ENCODE measurements at regions not wholly inside any gene's neighbourhood (a gene's known extent, or its start where the extent isn't known, plus 50 kb on each side); places are given as distances from the start of the nearest gene placed in this dataset.

- no peak for DNase-seq (ENCODE audit: low read depth)
- no peak overlapping the region for H3K4me3 ChIP-seq (ENCODE audit: low read depth, low read length)
- no peak for TF ChIP-seq CTCF (IDR thresholded peaks at IDR 0.05; ENCODE audit: insufficient read depth, low read length)
These were observed 56.9 kb upstream of the ALDH1A1 start for GRCh38 chr9:73009649-73010288.

GRCh38 chr9:73007966-73008672 lies 55.3 kb upstream of the ALDH1A1 start:
- no peak overlapping the region for H3K4me3 ChIP-seq (ENCODE audit: low read depth, low read length)
- no peak for TF ChIP-seq CTCF (IDR thresholded peaks at IDR 0.05; ENCODE audit: insufficient read depth, low read length)
- DNase-seq (ENCODE audit: low read depth), result no peak

- TF ChIP-seq CTCF (IDR thresholded peaks at IDR 0.05; ENCODE audit: insufficient read depth, low read length), result no peak
These were observed 54.1 kb upstream of the ALDH1A1 start for GRCh38 chr9:73006986-73007385.

More at GRCh38 chr9:73006986-73007385, 54.1 kb upstream of the ALDH1A1 start:
- no peak overlapping the region for H3K4me3 ChIP-seq (ENCODE audit: low read depth, low read length)
- DNase-seq (ENCODE audit: low read depth), result no peak

Data from fibroblast of the aortic adventitia (primary cell).